GM12873 (cell line): ENCODE measurements at regions not wholly inside any gene's neighbourhood (a gene's known extent, or its start where the extent isn't known, plus 50 kb on each side); places are given as distances from the start of the nearest gene placed in this dataset.

Experiments
- CTCF ChIP-seq: IDR thresholded peaks from 2 replicates; pipeline ENCODE4 v1.5.1; 2012; ENCODE audit warnings: low read depth, mild to moderate bottlenecking, moderate library complexity, low read length, control low read depth; ENCODE audit not compliant: insufficient read depth; ENCODE audit errors: missing control alignments

- no peak for TF ChIP-seq CTCF
These were observed 165.7 kb downstream of the NPR3 start for GRCh38 chr5:32876791-32877190.

DNA sequence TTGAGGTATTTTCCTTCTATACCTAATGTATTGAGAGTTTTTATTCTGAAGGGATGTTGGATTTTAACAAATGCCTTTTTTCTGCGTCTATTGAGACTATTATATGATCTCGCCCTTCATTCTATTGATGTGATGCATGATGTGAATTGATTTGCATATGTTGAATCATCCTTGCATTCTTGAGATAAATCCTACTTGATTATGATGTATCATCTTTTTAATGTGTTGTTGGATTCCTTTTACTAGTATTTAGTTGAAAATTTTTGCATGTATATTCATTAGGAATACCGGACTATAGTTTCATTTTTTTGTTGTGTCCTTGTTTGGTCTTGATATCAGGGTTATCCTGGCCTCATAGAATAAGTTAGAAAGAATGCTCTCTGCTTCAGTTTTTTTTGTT, 169.7 kb downstream of the NPR3 start:
- no peak for TF ChIP-seq CTCF

GRCh38 chr5:32887390-32887789, 176.3 kb downstream of the NPR3 start:
- TF ChIP-seq CTCF, result no peak

DNA sequence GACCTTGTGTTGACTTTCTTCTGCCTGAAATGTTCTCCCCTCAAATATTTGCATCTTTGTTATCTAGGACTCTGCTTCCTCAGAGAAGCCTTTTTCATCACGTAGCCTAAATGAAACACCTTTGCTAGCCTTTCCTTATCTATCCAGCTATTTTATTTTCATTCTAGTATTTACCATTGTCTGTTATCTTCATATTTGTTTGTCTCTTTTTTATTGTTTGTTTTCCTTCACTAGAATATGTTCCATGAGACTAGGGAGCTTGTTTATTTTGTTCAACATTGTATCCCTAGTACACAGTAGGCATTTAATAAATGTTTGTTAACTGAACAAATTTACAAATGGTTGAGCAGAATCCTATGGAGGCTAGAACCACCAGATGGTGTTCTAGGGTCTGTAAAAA, 178.0 kb downstream of the NPR3 start:
- TF ChIP-seq CTCF, result no peak

GRCh38 chr5:32903613-32904012, 192.5 kb downstream of the NPR3 start:
- TF ChIP-seq CTCF, result no peak

DNA sequence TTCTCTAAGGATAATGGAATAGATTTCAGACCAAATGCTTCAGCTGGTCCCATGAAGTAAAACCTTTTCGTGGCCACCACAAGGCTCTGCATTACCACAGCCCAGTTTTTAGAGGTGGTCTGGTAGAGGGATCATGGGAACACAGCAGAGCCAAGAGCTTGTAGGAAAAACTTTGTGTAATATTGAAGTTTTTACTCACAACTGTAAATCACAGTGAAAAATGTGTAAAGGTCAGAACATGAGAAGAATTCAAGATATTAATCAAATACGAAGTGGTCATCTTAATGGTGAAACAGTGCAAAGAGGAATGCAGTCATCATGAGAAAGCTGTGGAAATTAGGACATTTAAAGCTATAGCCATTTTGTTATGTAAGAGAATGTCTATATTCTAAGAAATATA, 197.5 kb downstream of the NPR3 start:
- TF ChIP-seq CTCF, result no peak

GRCh38 chr5:32909207-32909606, 198.1 kb downstream of the NPR3 start:
- TF ChIP-seq CTCF, result no peak

DNA sequence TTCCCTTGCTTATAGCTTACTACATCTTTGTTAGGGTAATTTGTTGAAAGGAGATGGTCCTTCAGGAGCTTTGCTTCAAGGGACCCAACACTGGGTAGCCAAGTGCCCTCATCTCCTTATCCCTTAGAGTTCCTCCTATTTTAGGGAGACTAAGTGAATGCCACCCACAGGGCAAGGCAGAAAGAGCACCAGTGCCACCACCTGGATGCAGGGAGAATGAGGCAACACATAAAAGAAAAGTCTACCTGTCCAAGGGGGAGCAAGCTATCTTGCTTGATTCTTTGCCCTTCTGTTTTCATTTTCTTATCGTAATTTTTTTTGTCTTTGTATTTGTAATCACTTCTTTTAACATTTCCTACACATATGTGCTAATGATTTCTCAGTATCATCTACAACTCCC, 205.5 kb downstream of the NPR3 start:
- TF ChIP-seq CTCF, result peak; percentile 42
